HEK293 (cell line): ENCODE measurements at regions not wholly inside any gene's neighbourhood (a gene's known extent, or its start where the extent isn't known, plus 50 kb on each side); places are given as distances from the start of the nearest gene placed in this dataset.

Source experiments
- CTCF ChIA-PET: fragments of 350-600 bp; formaldehyde crosslinking; extraction: SDS; loops from one replicate; lab custom pipeline; 2021; ENCODE audit warnings: antibody characterized with exemption; lab: Yijun Ruan, JAX
- POLR2A ChIA-PET: fragments of 300-600 bp; formaldehyde crosslinking; extraction: SDS; loops from one replicate; lab custom pipeline; 2020; ENCODE audit warnings: antibody characterized with exemption, inconsistent platforms; lab: Yijun Ruan, JAX
- H3K27ac ChIP-seq: fragments of 200-500 bp; sonication (Bioruptor generic); 2 replicates; pipeline ENCODE4 v1.5.1; 2014; ENCODE audit warnings: low read depth, low read length, control low read depth, inconsistent platforms; ENCODE audit errors: extremely low read depth
- H3K36me3 ChIP-seq, 2 experiments: fragments of 200-500 bp in 1 of 2; sonication (Bioruptor generic) in 1 of 2; 1 replicate in 1 of 2; 2 replicates in 1 of 2; pipeline ENCODE4 v1.5.1; 2014 to 2017; ENCODE audit warnings: inconsistent platforms in 2 of 2, low read length in 2 of 2; ENCODE audit not compliant: control insufficient read depth in 2 of 2, insufficient read depth in 1 of 2
- H3K4me1 ChIP-seq: fragments of 200-500 bp; sonication (Bioruptor generic); 2 replicates; pipeline ENCODE4 v1.5.1; 2014; ENCODE audit warnings: mild to moderate bottlenecking, low read length, inconsistent platforms; ENCODE audit not compliant: control insufficient read depth, insufficient read depth
- H3K4me3 ChIP-seq: 2 replicates; pipeline ENCODE4 v1.5.1; 2011; ENCODE audit warnings: low read depth, mild to moderate bottlenecking, control low read depth, low read length, moderate library complexity
- H3K9me3 ChIP-seq: fragments of 200-500 bp; sonication (Bioruptor generic); 2 replicates; pipeline ENCODE4 v1.5.1; 2014; ENCODE audit warnings: low read depth, low read length, inconsistent platforms; ENCODE audit not compliant: control insufficient read depth, insufficient read depth
- HOXC10 ChIP-seq: sonication (generic); formaldehyde crosslinking; IDR thresholded peaks from 2 replicates; pipeline ENCODE4 v1.8.1; 2023; ENCODE audit warnings: mild to moderate bottlenecking, missing genetic modification reagents
- KLF7 ChIP-seq: fragments of 450-650 bp; formaldehyde crosslinking; IDR thresholded peaks from 2 replicates; pipeline ENCODE4 v1.5.1; 2016; ENCODE audit warnings: missing biosample characterization, missing genetic modification characterization, borderline replicate concordance
- MYNN ChIP-seq: fragments of 450-650 bp; formaldehyde crosslinking; IDR thresholded peaks from 2 replicates; pipeline ENCODE4 v1.5.1; 2016; ENCODE audit warnings: missing biosample characterization, missing genetic modification characterization, borderline replicate concordance
- OSR2 ChIP-seq: fragments of 450-650 bp; formaldehyde crosslinking; IDR thresholded peaks from 2 replicates; pipeline ENCODE4 v1.5.1; 2016; ENCODE audit warnings: missing biosample characterization, missing genetic modification characterization
- PRDM1 ChIP-seq: fragments of 450-650 bp; formaldehyde crosslinking; IDR thresholded peaks from 2 replicates; pipeline ENCODE4; 2016; ENCODE audit warnings: missing biosample characterization, missing genetic modification characterization
- REPIN1 ChIP-seq: fragments of 450-650 bp; formaldehyde crosslinking; IDR thresholded peaks from 2 replicates; pipeline ENCODE4 v1.5.1; 2017; ENCODE audit warnings: missing biosample characterization, missing genetic modification characterization, low read depth
- SP2 ChIP-seq: fragments of 450-650 bp; formaldehyde crosslinking; IDR thresholded peaks from 2 replicates; pipeline ENCODE4 v1.5.1; 2016; ENCODE audit warnings: missing biosample characterization, missing genetic modification characterization
- ZEB2 ChIP-seq: fragments of 450-650 bp; formaldehyde crosslinking; IDR thresholded peaks from 2 replicates; pipeline ENCODE4 v1.5.1; 2016; ENCODE audit warnings: missing biosample characterization, missing genetic modification characterization
- ZNF121 ChIP-seq: fragments of 450-650 bp; formaldehyde crosslinking; IDR thresholded peaks from 2 replicates; pipeline ENCODE4 v1.5.1; 2016; ENCODE audit warnings: missing biosample characterization, missing genetic modification characterization
- ZNF146 ChIP-seq: fragments of 450-650 bp; formaldehyde crosslinking; IDR thresholded peaks from 2 replicates; pipeline ENCODE4 v1.5.1; 2016; ENCODE audit warnings: missing biosample characterization, missing genetic modification characterization
- ZNF157 ChIP-seq: fragments of 450-650 bp; formaldehyde crosslinking; IDR thresholded peaks from 2 replicates; pipeline ENCODE4 v1.5.1; 2016; ENCODE audit warnings: missing biosample characterization, missing genetic modification characterization
- ZNF184 ChIP-seq: fragments of 450-650 bp; IDR thresholded peaks from 2 replicates; pipeline ENCODE4 v1.5.1; 2018; ENCODE audit warnings: missing biosample characterization, mild to moderate bottlenecking, missing genetic modification characterization
- ZNF324 ChIP-seq: fragments of 450-650 bp; formaldehyde crosslinking; IDR thresholded peaks from 2 replicates; pipeline ENCODE4 v1.5.1; 2016; ENCODE audit warnings: missing biosample characterization, missing genetic modification characterization
- ZNF433 ChIP-seq: fragments of 450-650 bp; formaldehyde crosslinking; IDR thresholded peaks from 2 replicates; pipeline ENCODE4 v1.5.1; 2016; ENCODE audit warnings: missing biosample characterization, missing genetic modification characterization, low read depth
- ZNF514 ChIP-seq: fragments of 450-650 bp; formaldehyde crosslinking; IDR thresholded peaks from 2 replicates; pipeline ENCODE4 v1.5.1; 2016; ENCODE audit warnings: missing biosample characterization, missing genetic modification characterization
- ZNF529 ChIP-seq: fragments of 450-650 bp; formaldehyde crosslinking; IDR thresholded peaks from 2 replicates; pipeline ENCODE4 v1.5.1; 2017; ENCODE audit warnings: missing genetic modification characterization, missing biosample characterization; ENCODE audit not compliant: insufficient replicate concordance
- ZNF571 ChIP-seq: fragments of 450-650 bp; formaldehyde crosslinking; IDR thresholded peaks from 2 replicates; pipeline ENCODE4 v1.5.0; 2017; ENCODE audit warnings: missing biosample characterization, missing genetic modification characterization
- ZNF621 ChIP-seq: fragments of 450-650 bp; formaldehyde crosslinking; IDR thresholded peaks from 2 replicates; pipeline ENCODE4 v1.5.1; 2017; ENCODE audit warnings: missing biosample characterization, missing genetic modification characterization
- ZNF658 ChIP-seq: fragments of 450-650 bp; formaldehyde crosslinking; IDR thresholded peaks from 2 replicates; pipeline ENCODE4; 2016; ENCODE audit warnings: missing biosample characterization, missing genetic modification characterization
- ZNF660 ChIP-seq: fragments of 450-650 bp; IDR thresholded peaks from 2 replicates; pipeline ENCODE4 v1.5.1; 2018; ENCODE audit warnings: missing biosample characterization, mild to moderate bottlenecking, missing genetic modification characterization
- ZNF664 ChIP-seq: fragments of 450-650 bp; formaldehyde crosslinking; IDR thresholded peaks from 2 replicates; pipeline ENCODE4 v1.5.1; 2016; ENCODE audit warnings: missing biosample characterization, missing genetic modification characterization
- ZNF677 ChIP-seq: fragments of 450-650 bp; IDR thresholded peaks from 2 replicates; pipeline ENCODE4 v1.5.0; 2018; ENCODE audit warnings: missing biosample characterization, mild to moderate bottlenecking, missing genetic modification characterization, moderate library complexity
- ZNF701 ChIP-seq: fragments of 450-650 bp; formaldehyde crosslinking; IDR thresholded peaks from 2 replicates; pipeline ENCODE4 v1.5.1; 2016; ENCODE audit warnings: missing biosample characterization, missing genetic modification characterization
- ZNF837 ChIP-seq: fragments of 450-650 bp; formaldehyde crosslinking; IDR thresholded peaks from 2 replicates; pipeline ENCODE4 v1.5.1; 2016; ENCODE audit warnings: missing biosample characterization, missing genetic modification characterization
- ZSCAN23 ChIP-seq: fragments of 450-650 bp; formaldehyde crosslinking; IDR thresholded peaks from 2 replicates; pipeline ENCODE4 v1.5.1; 2016; ENCODE audit warnings: missing biosample characterization, missing genetic modification characterization
- TF ChIP-seq, protein P1 (sequence below): fragments of 450-650 bp; formaldehyde crosslinking; conservative IDR thresholded peaks from 2 replicates; pipeline ENCODE4 v1.5.1; 2016; ENCODE audit warnings: low read depth, missing biosample characterization, missing genetic modification characterization
- TF ChIP-seq, protein P2 (sequence below): fragments of 450-650 bp; formaldehyde crosslinking; IDR thresholded peaks from 2 replicates; pipeline ENCODE4 v1.5.1; 2016; ENCODE audit warnings: missing biosample characterization, missing genetic modification characterization
- TF ChIP-seq, protein P3 (sequence below): IDR thresholded peaks from 2 replicates; pipeline ENCODE4 v1.6.1; 2011; ENCODE audit warnings: mild to moderate bottlenecking, low read depth, low read length, borderline replicate concordance
- TF ChIP-seq, protein P4 (sequence below): fragments of 450-650 bp; formaldehyde crosslinking; IDR thresholded peaks from 2 replicates; pipeline ENCODE4 v1.5.1; 2016; ENCODE audit warnings: missing biosample characterization, missing genetic modification characterization, borderline replicate concordance
- TF ChIP-seq, protein P5 (sequence below): fragments of 450-650 bp; formaldehyde crosslinking; IDR thresholded peaks from 2 replicates; pipeline ENCODE4 v1.5.1; 2016; ENCODE audit warnings: missing biosample characterization, missing genetic modification characterization

DNA sequence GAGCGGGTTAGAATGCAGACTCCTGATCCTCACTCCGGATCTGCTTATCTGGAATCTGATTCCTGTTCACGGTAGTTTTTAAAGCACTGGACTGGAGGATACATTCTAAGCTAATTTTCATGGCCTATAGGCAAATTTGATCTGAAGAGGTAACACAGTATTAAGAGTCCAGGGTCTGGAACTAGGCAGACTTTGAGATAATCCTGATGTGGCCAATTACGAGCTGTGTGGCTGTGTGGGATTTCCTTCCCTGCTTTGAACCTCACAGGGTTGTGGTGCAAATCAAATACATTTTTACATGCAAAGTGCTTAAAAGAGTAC lies 285.2 kb downstream of the MIAT start:
- TF ChIP-seq ZNF514 (tag by site-specific recombination), result no peak
- TF ChIP-seq, protein P1, sequence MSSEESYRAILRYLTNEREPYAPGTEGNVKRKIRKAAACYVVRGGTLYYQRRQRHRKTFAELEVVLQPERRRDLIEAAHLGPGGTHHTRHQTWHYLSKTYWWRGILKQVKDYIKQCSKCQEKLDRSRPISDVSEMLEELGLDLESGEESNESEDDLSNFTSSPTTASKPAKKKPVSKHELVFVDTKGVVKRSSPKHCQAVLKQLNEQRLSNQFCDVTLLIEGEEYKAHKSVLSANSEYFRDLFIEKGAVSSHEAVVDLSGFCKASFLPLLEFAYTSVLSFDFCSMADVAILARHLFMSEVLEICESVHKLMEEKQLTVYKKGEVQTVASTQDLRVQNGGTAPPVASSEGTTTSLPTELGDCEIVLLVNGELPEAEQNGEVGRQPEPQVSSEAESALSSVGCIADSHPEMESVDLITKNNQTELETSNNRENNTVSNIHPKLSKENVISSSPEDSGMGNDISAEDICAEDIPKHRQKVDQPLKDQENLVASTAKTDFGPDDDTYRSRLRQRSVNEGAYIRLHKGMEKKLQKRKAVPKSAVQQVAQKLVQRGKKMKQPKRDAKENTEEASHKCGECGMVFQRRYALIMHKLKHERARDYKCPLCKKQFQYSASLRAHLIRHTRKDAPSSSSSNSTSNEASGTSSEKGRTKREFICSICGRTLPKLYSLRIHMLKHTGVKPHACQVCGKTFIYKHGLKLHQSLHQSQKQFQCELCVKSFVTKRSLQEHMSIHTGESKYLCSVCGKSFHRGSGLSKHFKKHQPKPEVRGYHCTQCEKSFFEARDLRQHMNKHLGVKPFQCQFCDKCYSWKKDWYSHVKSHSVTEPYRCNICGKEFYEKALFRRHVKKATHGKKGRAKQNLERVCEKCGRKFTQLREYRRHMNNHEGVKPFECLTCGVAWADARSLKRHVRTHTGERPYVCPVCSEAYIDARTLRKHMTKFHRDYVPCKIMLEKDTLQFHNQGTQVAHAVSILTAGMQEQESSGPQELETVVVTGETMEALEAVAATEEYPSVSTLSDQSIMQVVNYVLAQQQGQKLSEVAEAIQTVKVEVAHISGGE (tag by site-specific recombination), result no peak
- TF ChIP-seq ZNF571 (tag by site-specific recombination), result no peak
- TF ChIP-seq, protein P2, sequence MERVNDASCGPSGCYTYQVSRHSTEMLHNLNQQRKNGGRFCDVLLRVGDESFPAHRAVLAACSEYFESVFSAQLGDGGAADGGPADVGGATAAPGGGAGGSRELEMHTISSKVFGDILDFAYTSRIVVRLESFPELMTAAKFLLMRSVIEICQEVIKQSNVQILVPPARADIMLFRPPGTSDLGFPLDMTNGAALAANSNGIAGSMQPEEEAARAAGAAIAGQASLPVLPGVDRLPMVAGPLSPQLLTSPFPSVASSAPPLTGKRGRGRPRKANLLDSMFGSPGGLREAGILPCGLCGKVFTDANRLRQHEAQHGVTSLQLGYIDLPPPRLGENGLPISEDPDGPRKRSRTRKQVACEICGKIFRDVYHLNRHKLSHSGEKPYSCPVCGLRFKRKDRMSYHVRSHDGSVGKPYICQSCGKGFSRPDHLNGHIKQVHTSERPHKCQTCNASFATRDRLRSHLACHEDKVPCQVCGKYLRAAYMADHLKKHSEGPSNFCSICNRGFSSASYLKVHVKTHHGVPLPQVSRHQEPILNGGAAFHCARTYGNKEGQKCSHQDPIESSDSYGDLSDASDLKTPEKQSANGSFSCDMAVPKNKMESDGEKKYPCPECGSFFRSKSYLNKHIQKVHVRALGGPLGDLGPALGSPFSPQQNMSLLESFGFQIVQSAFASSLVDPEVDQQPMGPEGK (tag by site-specific recombination), result no peak
- no peak for TF ChIP-seq ZNF658
- no peak for TF ChIP-seq ZNF433 (tag by site-specific recombination)
- TF ChIP-seq REPIN1 (tag by site-specific recombination), result no peak
- TF ChIP-seq ZEB2, result no peak
- TF ChIP-seq ZNF660, result no peak
- TF ChIP-seq ZNF701 (tag by site-specific recombination), result no peak
- TF ChIP-seq, protein P3, sequence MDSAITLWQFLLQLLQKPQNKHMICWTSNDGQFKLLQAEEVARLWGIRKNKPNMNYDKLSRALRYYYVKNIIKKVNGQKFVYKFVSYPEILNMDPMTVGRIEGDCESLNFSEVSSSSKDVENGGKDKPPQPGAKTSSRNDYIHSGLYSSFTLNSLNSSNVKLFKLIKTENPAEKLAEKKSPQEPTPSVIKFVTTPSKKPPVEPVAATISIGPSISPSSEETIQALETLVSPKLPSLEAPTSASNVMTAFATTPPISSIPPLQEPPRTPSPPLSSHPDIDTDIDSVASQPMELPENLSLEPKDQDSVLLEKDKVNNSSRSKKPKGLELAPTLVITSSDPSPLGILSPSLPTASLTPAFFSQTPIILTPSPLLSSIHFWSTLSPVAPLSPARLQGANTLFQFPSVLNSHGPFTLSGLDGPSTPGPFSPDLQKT, result no peak
- no peak for TF ChIP-seq ZNF677
- TF ChIP-seq OSR2 (tag by site-specific recombination), result no peak
- TF ChIP-seq ZNF837 (tag by site-specific recombination), result no peak
- TF ChIP-seq, protein P4, sequence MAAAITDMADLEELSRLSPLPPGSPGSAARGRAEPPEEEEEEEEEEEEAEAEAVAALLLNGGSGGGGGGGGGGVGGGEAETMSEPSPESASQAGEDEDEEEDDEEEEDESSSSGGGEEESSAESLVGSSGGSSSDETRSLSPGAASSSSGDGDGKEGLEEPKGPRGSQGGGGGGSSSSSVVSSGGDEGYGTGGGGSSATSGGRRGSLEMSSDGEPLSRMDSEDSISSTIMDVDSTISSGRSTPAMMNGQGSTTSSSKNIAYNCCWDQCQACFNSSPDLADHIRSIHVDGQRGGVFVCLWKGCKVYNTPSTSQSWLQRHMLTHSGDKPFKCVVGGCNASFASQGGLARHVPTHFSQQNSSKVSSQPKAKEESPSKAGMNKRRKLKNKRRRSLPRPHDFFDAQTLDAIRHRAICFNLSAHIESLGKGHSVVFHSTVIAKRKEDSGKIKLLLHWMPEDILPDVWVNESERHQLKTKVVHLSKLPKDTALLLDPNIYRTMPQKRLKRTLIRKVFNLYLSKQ (tag by site-specific recombination), result no peak
- no peak for TF ChIP-seq ZNF121
- TF ChIP-seq ZNF184 (tag by site-specific recombination), result no peak
- TF ChIP-seq ZNF324, result no peak
- no peak for TF ChIP-seq KLF7
- H3K4me3 ChIP-seq, result no peak overlapping the region
- ChIA-PET CTCF (interaction anchor here (0.6 to 1.2 kb wide), 3 partner anchors 106 to 1652 kb away, joined by 3 to 5 read pairs (median 4); no protein-coding TSS in a partner anchor), POLR2A (no interaction called here)
- H3K27ac ChIP-seq, result no peak overlapping the region
- no peaks in the 10 kb centered on the region; the same call in 1 of the 2 replicates for H3K9me3 ChIP-seq
- no peaks in the 10 kb centered on the region for H3K4me1 ChIP-seq
- H3K36me3 ChIP-seq, result no peaks in the 10 kb centered on the region

DNA sequence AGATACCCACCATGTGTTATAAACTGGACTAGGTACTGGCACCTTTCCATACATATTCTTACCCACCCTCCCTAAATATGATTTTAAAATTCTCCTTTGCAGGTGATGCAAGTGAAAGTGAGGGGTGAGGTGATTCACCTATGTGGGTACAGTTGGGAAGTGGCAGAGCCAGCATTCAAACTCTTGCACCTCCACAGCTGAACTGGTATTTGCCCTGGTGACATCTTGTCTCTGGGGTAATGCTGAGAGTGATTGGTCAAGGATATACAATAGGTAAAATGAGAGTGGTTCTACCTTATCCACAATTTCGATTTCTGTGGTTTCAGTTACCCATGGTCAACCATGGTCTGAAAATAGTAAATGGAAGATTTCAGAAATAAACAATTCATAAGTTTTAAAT lies 288.2 kb downstream of the MIAT start:
- Histone ChIP-seq H3K9me3 (no peaks in the 10 kb centered on the region), H3K27ac (no peak overlapping the region), H3K4me3 (no peak overlapping the region), H3K36me3 (no peaks in the 10 kb centered on the region), H3K4me1 (no peaks in the 10 kb centered on the region)
- ChIA-PET CTCF (no interaction called here), POLR2A (no interaction called here)
- TF ChIP-seq ZNF621 (tag by site-specific recombination) (no peak), ZNF837 (tag by site-specific recombination) (no peak), ZNF664 (tag by site-specific recombination) (no peak), PRDM1 (tag by site-specific recombination) (no peak), ZNF146 (tag by site-specific recombination) (no peak), HOXC10 (no peak), OSR2 (tag by site-specific recombination) (no peak), SP2 (tag by site-specific recombination) (no peak), ZSCAN23 (tag by site-specific recombination) (no peak), MYNN (tag by site-specific recombination) (no peak), ZNF157 (tag by site-specific recombination) (no peak), ZNF529 (tag by site-specific recombination) (no peak)
- TF ChIP-seq, protein P5, sequence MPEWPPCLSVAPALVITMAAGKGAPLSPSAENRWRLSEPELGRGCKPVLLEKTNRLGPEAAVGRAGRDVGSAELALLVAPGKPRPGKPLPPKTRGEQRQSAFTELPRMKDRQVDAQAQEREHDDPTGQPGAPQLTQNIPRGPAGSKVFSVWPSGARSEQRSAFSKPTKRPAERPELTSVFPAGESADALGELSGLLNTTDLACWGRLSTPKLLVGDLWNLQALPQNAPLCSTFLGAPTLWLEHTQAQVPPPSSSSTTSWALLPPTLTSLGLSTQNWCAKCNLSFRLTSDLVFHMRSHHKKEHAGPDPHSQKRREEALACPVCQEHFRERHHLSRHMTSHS (tag by site-specific recombination), result no peak
- TF ChIP-seq, all 188 proteins: peak for 0
